GM23338 (cell line): ENCODE measurements at regions not wholly inside any gene's neighbourhood (a gene's known extent, or its start where the extent isn't known, plus 50 kb on each side); places are given as distances from the start of the nearest gene placed in this dataset.

Experiments
- CREB1 ChIP-seq: fragments of 250-450 bp; sonication (Bioruptor Pico); IDR thresholded peaks from 2 replicates; pipeline ENCODE4 v1.5.0; 2020; ENCODE audit warnings: low read depth, mild to moderate bottlenecking, moderate library complexity
- CTCF ChIP-seq, 2 experiments: fragments of 200-600 bp in 1 of 2; sonication (generic) in 1 of 2; conservative IDR thresholded peaks; 2 replicates each; pipeline versions ENCODE4 v1.5.1 to v1.6.1; 2016 to 2017; ENCODE audit warnings: antibody characterized with exemption in 2 of 2, low read depth in 2 of 2, mild to moderate bottlenecking in 2 of 2, moderate library complexity in 1 of 2
- EZH2 ChIP-seq: fragments of 200-600 bp; sonication (generic); IDR thresholded peaks from one replicate; pipeline ENCODE4 v1.8.0; 2017; ENCODE audit warnings: antibody characterized with exemption, mild to moderate bottlenecking, low read depth; ENCODE audit not compliant: unreplicated experiment
- EZH2phosphoT487 ChIP-seq: fragments of 200-600 bp; sonication (generic); IDR thresholded peaks from one replicate; pipeline ENCODE4 v1.8.1; 2018; ENCODE audit warnings: antibody characterized with exemption; ENCODE audit not compliant: unreplicated experiment
- JUNB ChIP-seq: IDR thresholded peaks from one replicate; pipeline ENCODE4 v1.6.1; 2016; ENCODE audit warnings: antibody characterized with exemption; ENCODE audit not compliant: unreplicated experiment
- POLR2AphosphoS5 ChIP-seq: IDR thresholded peaks from 2 replicates; pipeline ENCODE4 v1.6.1; 2016; ENCODE audit warnings: antibody characterized with exemption, low read depth
- REST ChIP-seq: IDR thresholded peaks from one replicate; pipeline ENCODE4 v1.6.1; 2018; ENCODE audit warnings: antibody characterized with exemption; ENCODE audit not compliant: unreplicated experiment
- ZNF462 ChIP-seq: fragments of 250-450 bp; sonication (Bioruptor Pico); IDR thresholded peaks from 2 replicates; pipeline ENCODE4 v1.5.0; 2020; ENCODE audit warnings: mild to moderate bottlenecking, moderate library complexity

GRCh38 chr6:63460971-63461370 is 111.3 kb upstream of the LOC128125822 start:
- TF ChIP-seq CTCF (conservative IDR thresholded peaks at IDR 0.05; ENCODE audit: low read depth in 2 of 2) = no peak
- no peak for TF ChIP-seq EZH2
- TF ChIP-seq REST = no peak
- TF ChIP-seq EZH2phosphoT487 = no peak
- TF ChIP-seq ZNF462 = no peak
- no peak for TF ChIP-seq POLR2AphosphoS5
- TF ChIP-seq JUNB = no peak
- no peak for TF ChIP-seq CREB1
